ENCODE measurements at regions not wholly inside any gene's neighbourhood (a gene's known extent, or its start where the extent isn't known, plus 50 kb on each side); places are given as distances from the start of the nearest gene placed in this dataset.

- no peak for TF ChIP-seq TEAD4 (IDR thresholded peaks at IDR 0.05; ENCODE audit: borderline replicate concordance, insufficient read depth)
- no peak for TF ChIP-seq MXI1 (IDR thresholded peaks at IDR 0.05; ENCODE audit: low read depth, low read length)
Observed at GRCh38 chr18:22257022-22257543, 87.7 kb downstream of the GATA6 start (continued).

GRCh38 chr18:22254088-22254487 lies 84.7 kb downstream of the GATA6 start:
- Histone ChIP-seq H3K4me3 (ENCODE audit: low read depth in 2 of 2, low read length in 1 of 2) (no peak overlapping the region), H2AFZ (ENCODE audit: low read depth) (no peak overlapping the region), H3K79me2 (ENCODE audit: insufficient read depth) (no peaks in the 10 kb centered on the region), H3K36me3 (replicated peaks in 1 of 2; ENCODE audit: control insufficient read depth in 1 of 2, insufficient read depth in 2 of 2, low read length in 1 of 2) (no peaks in the 10 kb centered on the region), H3K9me2 (no peaks in the 10 kb centered on the region), H3K27me3 (ENCODE audit: insufficient read depth) (peaks cover 39% of the 10 kb centered on the region), H3K9me3 (no peaks in the 10 kb centered on the region), H3K27ac (ENCODE audit: low read depth in 2 of 2, low read length in 1 of 2) (no peak overlapping the region), H3K9ac (no peak overlapping the region), H3K4me2 (no peak overlapping the region), H3F3A (replicated peaks; ENCODE audit: insufficient read depth) (no peaks in the 10 kb centered on the region), H3K4me1 (ENCODE audit: control insufficient read depth in 1 of 2, insufficient read depth in 2 of 2, low read depth in 1 of 2, low read length in 1 of 2) (no peaks in the 10 kb centered on the region), H4K20me1 (ENCODE audit: insufficient read depth) (no peaks in the 10 kb centered on the region)
- CTCF ChIA-PET, result no interaction called here
- no peak for TF ChIP-seq MEF2A (IDR thresholded peaks at IDR 0.05; ENCODE audit: borderline replicate concordance, low read depth)
- no peak for TF ChIP-seq GATA2 (CRISPR knock-in tag; IDR thresholded peaks at IDR 0.05)
- no peak for TF ChIP-seq POLR2AphosphoS5 (IDR thresholded peaks at IDR 0.05; ENCODE audit: low read depth, low read length)
- TF ChIP-seq CHD2 (IDR thresholded peaks at IDR 0.05; ENCODE audit: low read length, partially characterized antibody), result no peak
- no peak for TF ChIP-seq ZBTB33 (IDR thresholded peaks at IDR 0.05; ENCODE audit: borderline replicate concordance, low read depth)
- TF ChIP-seq JUND (IDR thresholded peaks at IDR 0.05), result no peak
- TF ChIP-seq FOXM1 (IDR thresholded peaks at IDR 0.05; ENCODE audit: low read depth), result no peak
- no peak for TF ChIP-seq USF2 (IDR thresholded peaks at IDR 0.05; ENCODE audit: borderline replicate concordance, low read depth, low read length)
- no peak for TF ChIP-seq GABPA (IDR thresholded peaks at IDR 0.05; ENCODE audit: low read depth)
- TF ChIP-seq IRF3 (IDR thresholded peaks at IDR 0.05; ENCODE audit: low read depth, low read length), result no peak
- no peak for TF ChIP-seq CTCF (IDR thresholded peaks at IDR 0.05)
- no peak for TF ChIP-seq TAF1 (IDR thresholded peaks at IDR 0.05; ENCODE audit: borderline replicate concordance, low read depth, low read length)
- no peak for TF ChIP-seq PBX3 (IDR thresholded peaks at IDR 0.05)
- TF ChIP-seq EP300 (IDR thresholded peaks at IDR 0.05; ENCODE audit: borderline replicate concordance in 1 of 2, low read depth in 1 of 2, low read length in 1 of 2), result no peak
- no peak for TF ChIP-seq EZH2phosphoT487 (IDR thresholded peaks at IDR 0.05; ENCODE audit: borderline replicate concordance, low read depth)
- TF ChIP-seq RCOR1 (IDR thresholded peaks at IDR 0.05; ENCODE audit: low read length), result no peak
- TF ChIP-seq FOSL2 (IDR thresholded peaks at IDR 0.05; ENCODE audit: borderline replicate concordance, low read depth), result no peak
- TF ChIP-seq YY1 (IDR thresholded peaks at IDR 0.05; ENCODE audit: low read depth), result no peak
- 11% methylated on average over 10 of the region's 11 CpGs for WGBS (ENCODE audit: low lambda C conversion rate)
- DNase-seq, result no peak
- POLR2A ChIA-PET, result no interaction called here

All from SK-N-SH (cell line).